Midbrain (tissue), 1 donor: ENCODE measurements at regions not wholly inside any gene's neighbourhood (a gene's known extent, or its start where the extent isn't known, plus 50 kb on each side); places are given as distances from the start of the nearest gene placed in this dataset.

Experiments used
- DNase-seq: peaks from one replicate; lab custom pipeline; 2025; lab: John Stamatoyannopoulos, UW

GRCh38 chr4:13248621-13249298, 235.4 kb downstream of the RAB28 start:
- no peak for DNase-seq

- DNase-seq = no peak
Observed at GRCh38 chr4:13246107-13246506, 238.0 kb downstream of the RAB28 start.

GRCh38 chr4:13244444-13244843, 239.7 kb downstream of the RAB28 start:
- DNase-seq = no peak

- DNase-seq = no peak
Observed at GRCh38 chr4:13243152-13243551, 241.0 kb downstream of the RAB28 start.

- no peak for DNase-seq
Observed at GRCh38 chr4:13240066-13240465, 244.1 kb downstream of the RAB28 start.

GRCh38 chr4:13238936-13239335, 245.2 kb downstream of the RAB28 start:
- DNase-seq = no peak

GRCh38 chr4:13236485-13236884, 247.7 kb downstream of the RAB28 start:
- no peak for DNase-seq

GRCh38 chr4:13233755-13234154, 250.4 kb downstream of the RAB28 start:
- DNase-seq = no peak

GRCh38 chr4:13219971-13220370, 264.2 kb downstream of the RAB28 start:
- DNase-seq = no peak

GRCh38 chr4:13218326-13218958, 265.7 kb downstream of the RAB28 start:
- DNase-seq = peak; percentile 23

GRCh38 chr4:13215560-13215959, 268.6 kb downstream of the RAB28 start:
- DNase-seq = no peak

- DNase-seq = no peak
Observed at GRCh38 chr4:13212936-13213335, 271.2 kb downstream of the RAB28 start.

GRCh38 chr4:13209600-13209999, 274.5 kb downstream of the RAB28 start:
- no peak for DNase-seq

- no peak for DNase-seq
Observed at GRCh38 chr4:13208558-13209193, 275.5 kb downstream of the RAB28 start.

GRCh38 chr4:13207226-13207625, 276.9 kb downstream of the RAB28 start:
- no peak for DNase-seq

- no peak for DNase-seq
Observed at GRCh38 chr4:13203101-13203500, 281.0 kb downstream of the RAB28 start.

- no peak for DNase-seq
Observed at GRCh38 chr4:13202701-13203100, 281.4 kb downstream of the RAB28 start.

GRCh38 chr4:13201241-13201640, 282.9 kb downstream of the RAB28 start:
- no peak for DNase-seq

GRCh38 chr4:13196721-13197120, 287.4 kb downstream of the RAB28 start:
- no peak for DNase-seq

- DNase-seq = no peak
Observed at GRCh38 chr4:13193662-13194061, 290.5 kb downstream of the RAB28 start.

GRCh38 chr4:13190093-13190721, 293.9 kb downstream of the RAB28 start:
- no peak for DNase-seq

- DNase-seq = no peak
Observed at GRCh38 chr4:13184199-13184598, 299.9 kb downstream of the RAB28 start.

GRCh38 chr4:13182133-13182532, 302.0 kb downstream of the RAB28 start:
- DNase-seq = no peak
